Spleen (tissue), 7 donors: ENCODE measurements at regions not wholly inside any gene's neighbourhood (a gene's known extent, or its start where the extent isn't known, plus 50 kb on each side); places are given as distances from the start of the nearest gene placed in this dataset.

Source experiments
- POLR2A ChIP-seq, 3 donors: fragments of 450-650 bp; IDR thresholded peaks; one replicate each; pipeline ENCODE4 v1.5.1; 2017; ENCODE audit warnings: antibody characterized with exemption in 3 of 3, mild to moderate bottlenecking in 1 of 3
- POLR2AphosphoS5 ChIP-seq, 3 donors: sonication (generic); formaldehyde crosslinking; IDR thresholded peaks; one replicate each; pipeline ENCODE4 v1.5.1; 2017; ENCODE audit warnings: antibody characterized with exemption in 3 of 3
- TF ChIP-seq, protein P1 (sequence below), 11 experiments: fragments of 200-600 bp in 7 of 11; fragments of 450-650 bp in 4 of 11; sonication (generic) in 4 of 11; IDR thresholded peaks in 8 of 11; conservative IDR thresholded peaks in 3 of 11; 1 replicate in 7 of 11; 2 replicates in 4 of 11; pipeline versions ENCODE4 v1.4.0 to v1.8.0; 2016 to 2021; ENCODE audit warnings: antibody characterized with exemption in 11 of 11, inconsistent platforms in 4 of 11, mild to moderate bottlenecking in 1 of 11
- donor health status: DM: no; HTN: no; CAD: no; lungs with moderate emphysema.
- donor health status: DM: no; HTN: no; CAD: no.
- donor health status: DM: no; HTN: no; CAD: no.

DNA sequence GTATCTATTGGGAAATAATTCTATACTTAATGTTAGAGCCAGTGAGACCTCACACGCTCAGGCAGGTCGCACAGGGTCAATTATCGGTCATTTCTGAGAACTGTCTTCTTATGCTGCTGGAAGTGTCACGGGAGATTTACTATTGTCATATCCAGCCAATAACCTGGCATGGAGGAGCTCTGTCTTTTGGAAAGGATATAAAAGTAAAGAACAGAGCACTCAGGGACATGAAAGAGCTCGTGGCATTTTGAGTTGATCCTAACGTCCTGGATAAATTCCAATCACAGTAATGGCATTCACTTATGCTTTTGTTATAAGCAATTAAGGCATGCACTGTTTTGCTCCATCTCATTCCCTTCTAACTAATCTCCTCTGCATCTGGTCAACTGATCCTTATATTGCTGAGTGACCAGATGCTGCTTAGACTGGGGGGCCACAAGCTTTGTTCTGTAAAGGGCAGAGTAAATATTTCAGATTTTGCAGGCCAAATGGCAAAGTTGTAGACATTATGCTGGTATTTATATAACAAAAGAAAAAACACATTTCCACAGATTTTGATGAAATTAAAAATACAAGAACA lies 453.5 kb upstream of the SMIM21 start:
- TF ChIP-seq, protein P1, sequence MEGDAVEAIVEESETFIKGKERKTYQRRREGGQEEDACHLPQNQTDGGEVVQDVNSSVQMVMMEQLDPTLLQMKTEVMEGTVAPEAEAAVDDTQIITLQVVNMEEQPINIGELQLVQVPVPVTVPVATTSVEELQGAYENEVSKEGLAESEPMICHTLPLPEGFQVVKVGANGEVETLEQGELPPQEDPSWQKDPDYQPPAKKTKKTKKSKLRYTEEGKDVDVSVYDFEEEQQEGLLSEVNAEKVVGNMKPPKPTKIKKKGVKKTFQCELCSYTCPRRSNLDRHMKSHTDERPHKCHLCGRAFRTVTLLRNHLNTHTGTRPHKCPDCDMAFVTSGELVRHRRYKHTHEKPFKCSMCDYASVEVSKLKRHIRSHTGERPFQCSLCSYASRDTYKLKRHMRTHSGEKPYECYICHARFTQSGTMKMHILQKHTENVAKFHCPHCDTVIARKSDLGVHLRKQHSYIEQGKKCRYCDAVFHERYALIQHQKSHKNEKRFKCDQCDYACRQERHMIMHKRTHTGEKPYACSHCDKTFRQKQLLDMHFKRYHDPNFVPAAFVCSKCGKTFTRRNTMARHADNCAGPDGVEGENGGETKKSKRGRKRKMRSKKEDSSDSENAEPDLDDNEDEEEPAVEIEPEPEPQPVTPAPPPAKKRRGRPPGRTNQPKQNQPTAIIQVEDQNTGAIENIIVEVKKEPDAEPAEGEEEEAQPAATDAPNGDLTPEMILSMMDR (IDR thresholded peaks at IDR 0.05 in 8 of 11, conservative IDR thresholded peaks at IDR 0.05 in 3 of 11) = no peak
- TF ChIP-seq POLR2A (IDR thresholded peaks at IDR 0.05) (no peak), POLR2AphosphoS5 (IDR thresholded peaks at IDR 0.05) (no peak)
